ENCODE measurements at regions not wholly inside any gene's neighbourhood (a gene's known extent, or its start where the extent isn't known, plus 50 kb on each side); places are given as distances from the start of the nearest gene placed in this dataset.

DNA sequence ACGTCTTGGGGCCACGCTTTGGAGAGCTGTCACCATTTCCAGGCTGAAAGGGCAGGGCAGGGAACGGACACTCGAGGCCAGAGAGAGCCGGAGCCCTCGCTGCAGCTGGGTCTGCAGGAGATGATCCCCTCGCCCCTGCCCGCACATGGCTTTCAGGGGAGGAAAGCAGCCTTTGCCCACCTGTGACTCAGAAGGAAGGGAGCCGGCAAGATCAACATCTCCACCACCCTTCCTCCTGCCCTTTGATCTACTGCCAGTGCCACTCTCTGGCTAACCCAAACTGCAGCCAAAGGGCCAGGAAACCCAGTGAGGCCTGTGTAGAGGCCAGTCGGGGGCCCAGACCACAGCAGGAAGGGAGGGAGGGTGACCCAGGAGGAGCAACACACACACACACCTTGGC lies 137.1 kb upstream of the ERCC6L2 start:
- no peak for TF ChIP-seq FOS (IDR thresholded peaks at IDR 0.05; ENCODE audit: low read depth, low read length)
- TF ChIP-seq, protein P1, sequence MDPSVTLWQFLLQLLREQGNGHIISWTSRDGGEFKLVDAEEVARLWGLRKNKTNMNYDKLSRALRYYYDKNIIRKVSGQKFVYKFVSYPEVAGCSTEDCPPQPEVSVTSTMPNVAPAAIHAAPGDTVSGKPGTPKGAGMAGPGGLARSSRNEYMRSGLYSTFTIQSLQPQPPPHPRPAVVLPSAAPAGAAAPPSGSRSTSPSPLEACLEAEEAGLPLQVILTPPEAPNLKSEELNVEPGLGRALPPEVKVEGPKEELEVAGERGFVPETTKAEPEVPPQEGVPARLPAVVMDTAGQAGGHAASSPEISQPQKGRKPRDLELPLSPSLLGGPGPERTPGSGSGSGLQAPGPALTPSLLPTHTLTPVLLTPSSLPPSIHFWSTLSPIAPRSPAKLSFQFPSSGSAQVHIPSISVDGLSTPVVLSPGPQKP (IDR thresholded peaks at IDR 0.05; ENCODE audit: borderline replicate concordance, low read depth, low read length), result no peak
- TF ChIP-seq MXI1 (IDR thresholded peaks at IDR 0.05; ENCODE audit: borderline replicate concordance, low read depth, low read length), result no peak
- TF ChIP-seq POLR2A (IDR thresholded peaks at IDR 0.05; ENCODE audit: low read depth, low read length), result no peak
- dilution Hi-C loops (cut with HindIII; ENCODE audit: low sequenced_read_pairs, unreplicated experiment) (no loop called here), in situ Hi-C loops (cut with MboI; ENCODE audit: low sequenced_read_pairs) (loop anchor here (25.0 kb wide), 1 partner anchor 474 kb away; no protein-coding TSS in a partner anchor), intact Hi-C loops (cut with micrococcal nuclease) (no loop called here)
- Histone ChIP-seq H3K9me3 (ENCODE audit: control insufficient read depth, insufficient read depth, low read length) (no peaks in the 10 kb centered on the region), H3K79me1 (ENCODE audit: low read depth in 1 of 2, low read length in 2 of 2) (no peaks in the 10 kb centered on the region), H3K4me2 (ENCODE audit: low read depth, low read length) (no peak overlapping the region), H2AK9ac (replicated peaks; ENCODE audit: low read depth, low read length, poor library complexity) (no peak overlapping the region), H3K56ac (ENCODE audit: extremely low read depth, insufficient read depth, low read length) (no peak overlapping the region), H3K4me3 (ENCODE audit: insufficient read depth, low read depth, low read length) (no peak overlapping the region), H3K9ac (ENCODE audit: low read depth, low read length) (no peak overlapping the region), H2BK120ac (ENCODE audit: low read depth, low read length) (no peak overlapping the region), H4K20me1 (ENCODE audit: insufficient read depth, low read length) (no peaks in the 10 kb centered on the region), H4K8ac (ENCODE audit: low read depth in 2 of 2, low read length in 2 of 2) (no peak overlapping the region), H3K27me3 (ENCODE audit: control insufficient read depth, insufficient read depth, low read length) (peaks cover 12% of the 10 kb centered on the region), H3K27ac (ENCODE audit: insufficient read depth, low read length) (no peak overlapping the region), H3K36me3 (ENCODE audit: control insufficient read depth, insufficient read depth, low read length) (no peaks in the 10 kb centered on the region), H3K9me1 (ENCODE audit: insufficient read depth, low read length) (no peaks in the 10 kb centered on the region), H2AFZ (replicated peaks; ENCODE audit: low read length, poor library complexity) (no peak overlapping the region), H4K91ac (ENCODE audit: insufficient read depth, low read depth, low read length) (no peak overlapping the region), H3K14ac (replicated peaks; ENCODE audit: low read depth, low read length) (no peak overlapping the region), H2BK20ac (ENCODE audit: low read depth, low read length) (no peak overlapping the region), H2BK15ac (ENCODE audit: low read depth, low read length) (no peak overlapping the region), H3K4ac (ENCODE audit: low read depth, low read length) (no peak overlapping the region), H2AK5ac (ENCODE audit: low read depth, low read length) (no peak overlapping the region), H3K18ac (ENCODE audit: low read depth, low read length) (no peak overlapping the region), H2BK5ac (ENCODE audit: low read depth, low read length, poor library complexity, severe bottlenecking) (no peak overlapping the region), H3K4me1 (ENCODE audit: control insufficient read depth, insufficient read depth, low read length) (peaks cover 4% of the 10 kb centered on the region; the same call in 1 of the 2 replicates), H4K5ac (ENCODE audit: low read depth, low read length) (no peak overlapping the region), H3K23ac (ENCODE audit: low read depth, low read length) (no peak overlapping the region)
- POLR2A ChIA-PET (ENCODE audit: unreplicated experiment), result no interaction called here
- CTCF ChIA-PET, result no interaction called here
- BruUV-seq (replicated peaks), result no TSS peak
- WGBS, 2 experiments (ENCODE audit: extremely low coverage in 2 of 2, insufficient read length in 1 of 2), result no CpG with 5 or more reads among the region's 10 CpGs
- no peak for ATAC-seq (ENCODE audit: low read depth)
- no peak for DNase-seq
